ENCODE measurements at regions not wholly inside any gene's neighbourhood (a gene's known extent, or its start where the extent isn't known, plus 50 kb on each side); places are given as distances from the start of the nearest gene placed in this dataset.

DNA sequence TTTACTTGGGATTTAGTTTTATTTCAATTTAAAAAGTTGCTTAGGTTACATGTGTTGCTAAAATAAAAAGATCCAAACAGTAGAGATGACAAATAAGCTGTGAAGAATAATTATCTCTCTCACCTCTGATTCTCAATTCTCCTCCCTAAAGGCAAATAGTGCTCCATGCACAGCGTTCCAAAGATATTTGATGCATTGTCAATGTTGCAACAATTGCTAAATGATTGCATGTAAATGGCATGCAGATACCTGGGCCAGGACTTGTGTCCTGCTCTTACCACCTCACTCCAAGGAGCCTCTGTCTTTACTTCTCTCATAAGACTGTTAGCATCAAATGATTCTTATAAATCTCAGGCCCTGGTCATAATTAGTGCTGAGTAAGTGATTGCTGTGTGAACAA lies 217.7 kb downstream of the SEC23IP start:
- H3K9ac ChIP-seq (ENCODE audit: low read length), result no peak overlapping the region
- TF ChIP-seq CTCF (IDR thresholded peaks at IDR 0.05), result no peak
- TF ChIP-seq EZH2 (IDR thresholded peaks at IDR 0.05; ENCODE audit: borderline replicate concordance, insufficient read depth, low read depth, low read length, poor library complexity, severe bottlenecking), result no peak
- H3K4me3 ChIP-seq (ENCODE audit: control extremely low read depth in 1 of 5, extremely low read depth in 1 of 5, insufficient read depth in 1 of 5, low read depth in 2 of 5, low read length in 4 of 5), result no peak overlapping the region
- H3K27ac ChIP-seq (ENCODE audit: low read length in 2 of 2), result no peak overlapping the region
- no peaks in the 10 kb centered on the region for H3K27me3 ChIP-seq (replicated peaks in 1 of 4; ENCODE audit: control extremely low read depth in 1 of 4, control insufficient read depth in 3 of 4, insufficient read depth in 4 of 4, low read length in 3 of 4)
- no peak overlapping the region for H3K4me3 Mint-ChIP-seq
- no peak overlapping the region for H3K27ac Mint-ChIP-seq
- H3K4me1 ChIP-seq (ENCODE audit: control insufficient read depth in 2 of 2, insufficient read depth in 2 of 2, low read length in 2 of 2), result no peaks in the 10 kb centered on the region
- H2AFZ ChIP-seq (ENCODE audit: insufficient read depth, low read depth, low read length, poor library complexity, severe bottlenecking), result no peak overlapping the region
- H3K9me3 ChIP-seq (ENCODE audit: control extremely low read depth in 1 of 3, control insufficient read depth in 2 of 3, insufficient read depth in 1 of 3, low read length in 2 of 3), result no peaks in the 10 kb centered on the region
- DNase-seq, result no peak
- no peaks in the 10 kb centered on the region for H4K20me1 ChIP-seq (ENCODE audit: control insufficient read depth, insufficient read depth, low read length, poor library complexity, severe bottlenecking)
- no peak for ATAC-seq (ENCODE audit: low read depth)
- intact Hi-C loops (cut with micrococcal nuclease), result no loop called here
- peaks cover 21% of the 10 kb centered on the region for H3K27me3 Mint-ChIP-seq
- no CpG with 5 or more reads among the region's 1 CpG for WGBS (ENCODE audit: insufficient coverage)
- no peak overlapping the region for H3K4me2 ChIP-seq (replicated peaks; ENCODE audit: low read depth, low read length, poor library complexity, severe bottlenecking)
- peaks cover 3% of the 10 kb centered on the region for H3K9me3 Mint-ChIP-seq (ENCODE audit: insufficient read depth)
- no peaks in the 10 kb centered on the region for H3K36me3 ChIP-seq (replicated peaks in 1 of 2; ENCODE audit: control extremely low read depth in 1 of 2, control insufficient read depth in 1 of 2, extremely low read depth in 1 of 2, insufficient read depth in 2 of 2, low read length in 1 of 2)
- no peaks in the 10 kb centered on the region for H3K4me1 Mint-ChIP-seq
- ChIA-PET POLR2A (no interaction called here), CTCF (no interaction called here)
- H3K79me2 ChIP-seq (ENCODE audit: control insufficient read depth, insufficient read depth, low read length), result no peaks in the 10 kb centered on the region

DNA sequence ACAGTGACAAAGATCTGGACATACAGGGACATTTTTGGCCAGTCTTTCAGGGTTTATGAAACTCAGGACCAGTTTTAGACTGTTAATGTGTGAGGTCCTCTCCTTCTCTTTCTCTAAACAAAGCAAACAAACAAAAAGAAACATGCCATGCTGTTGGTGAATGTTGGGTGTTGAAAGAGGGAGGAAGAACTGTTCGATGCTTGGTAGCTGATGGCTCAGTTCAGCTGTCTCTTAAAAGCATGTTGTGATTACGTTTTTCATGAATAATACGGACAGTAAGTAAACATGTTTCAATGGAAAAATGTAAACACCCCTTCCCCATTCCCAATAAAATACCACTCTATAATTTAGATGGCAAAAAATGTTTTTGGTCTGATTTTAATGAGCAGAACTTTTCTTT lies 219.1 kb downstream of the SEC23IP start:
- POLR2A ChIA-PET, result no interaction called here

More for the DNA sequence above, 219.1 kb downstream of the SEC23IP start:
- Histone ChIP-seq H2AFZ (ENCODE audit: insufficient read depth, low read depth, low read length, poor library complexity, severe bottlenecking) (no peak overlapping the region), H3K9ac (ENCODE audit: low read length) (no peak overlapping the region), H3K4me3 (ENCODE audit: control extremely low read depth in 1 of 5, extremely low read depth in 1 of 5, insufficient read depth in 1 of 5, low read depth in 2 of 5, low read length in 4 of 5) (no peak overlapping the region), H3K27ac (ENCODE audit: low read length in 2 of 2) (no peak overlapping the region), H3K79me2 (ENCODE audit: control insufficient read depth, insufficient read depth, low read length) (no peaks in the 10 kb centered on the region), H3K4me1 (ENCODE audit: control insufficient read depth in 2 of 2, insufficient read depth in 2 of 2, low read length in 2 of 2) (no peaks in the 10 kb centered on the region), H3K27me3 (replicated peaks in 1 of 4; ENCODE audit: control extremely low read depth in 1 of 4, control insufficient read depth in 3 of 4, insufficient read depth in 4 of 4, low read length in 3 of 4) (no peaks in the 10 kb centered on the region), H3K4me2 (replicated peaks; ENCODE audit: low read depth, low read length, poor library complexity, severe bottlenecking) (no peak overlapping the region), H3K36me3 (replicated peaks in 1 of 2; ENCODE audit: control extremely low read depth in 1 of 2, control insufficient read depth in 1 of 2, extremely low read depth in 1 of 2, insufficient read depth in 2 of 2, low read length in 1 of 2) (no peaks in the 10 kb centered on the region), H4K20me1 (ENCODE audit: control insufficient read depth, insufficient read depth, low read length, poor library complexity, severe bottlenecking) (no peaks in the 10 kb centered on the region), H3K9me3 (ENCODE audit: control extremely low read depth in 1 of 3, control insufficient read depth in 2 of 3, insufficient read depth in 1 of 3, low read length in 2 of 3) (no peaks in the 10 kb centered on the region)
- intact Hi-C loops (cut with micrococcal nuclease), result no loop called here
- H3K27ac Mint-ChIP-seq, result no peak overlapping the region
- peaks cover 29% of the 10 kb centered on the region for H3K27me3 Mint-ChIP-seq
- TF ChIP-seq CTCF (IDR thresholded peaks at IDR 0.05) (no peak), EZH2 (IDR thresholded peaks at IDR 0.05; ENCODE audit: borderline replicate concordance, insufficient read depth, low read depth, low read length, poor library complexity, severe bottlenecking) (no peak)
- no peak for ATAC-seq (ENCODE audit: low read depth)
- CTCF ChIA-PET, result no interaction called here
- H3K9me3 Mint-ChIP-seq (ENCODE audit: insufficient read depth), result peaks cover 3% of the 10 kb centered on the region
- DNase-seq, result no peak
- H3K4me3 Mint-ChIP-seq, result no peak overlapping the region
- WGBS (ENCODE audit: insufficient coverage), result no CpG with 5 or more reads among the region's 3 CpGs
- H3K4me1 Mint-ChIP-seq, result no peaks in the 10 kb centered on the region
